Astrocyte (in vitro differentiated cells and primary cell): ENCODE measurements at regions not wholly inside any gene's neighbourhood (a gene's known extent, or its start where the extent isn't known, plus 50 kb on each side); places are given as distances from the start of the nearest gene placed in this dataset.

Experiments used
- CTCF ChIP-seq: IDR thresholded peaks from 2 replicates; pipeline ENCODE4 v1.5.1; 2011; ENCODE audit warnings: low read depth, mild to moderate bottlenecking, inconsistent platforms, low read length, moderate library complexity; ENCODE audit not compliant: insufficient read depth
- EZH2 ChIP-seq: IDR thresholded peaks from 2 replicates; pipeline ENCODE4 v1.6.1; 2012; ENCODE audit warnings: mild to moderate bottlenecking, low read length, inconsistent platforms; ENCODE audit not compliant: insufficient read depth

DNA sequence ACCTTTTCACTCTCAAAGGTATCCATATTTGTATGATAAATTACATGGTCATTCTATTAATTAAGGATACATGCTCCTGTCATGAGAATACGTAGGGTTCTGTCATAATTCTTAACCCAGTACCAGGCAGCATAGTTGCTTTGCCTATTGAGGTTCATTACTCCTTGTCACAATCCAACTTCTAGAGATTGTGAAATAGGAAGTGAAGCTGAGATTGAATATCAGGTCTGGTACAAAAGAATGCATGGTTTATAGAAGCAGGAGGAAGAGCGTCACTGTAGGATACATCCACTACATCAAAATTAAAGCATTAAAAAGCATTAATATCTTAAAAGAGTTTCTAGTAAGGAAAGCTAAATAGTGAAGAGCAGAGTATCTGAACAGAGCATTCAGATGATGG is 647.0 kb downstream of the IQCM start:
- no peak for TF ChIP-seq CTCF
- TF ChIP-seq EZH2 = no peak
